GM21381 (cell line): ENCODE measurements at regions not wholly inside any gene's neighbourhood (a gene's known extent, or its start where the extent isn't known, plus 50 kb on each side); places are given as distances from the start of the nearest gene placed in this dataset.

Experiments
- ATAC-seq: cut with Tn5 transposase; IDR thresholded peaks from one replicate; pipeline ENCODE4 v1.9.1; 2021; ENCODE audit warnings: mild to moderate bottlenecking, moderate library complexity; ENCODE audit not compliant: unreplicated experiment

DNA sequence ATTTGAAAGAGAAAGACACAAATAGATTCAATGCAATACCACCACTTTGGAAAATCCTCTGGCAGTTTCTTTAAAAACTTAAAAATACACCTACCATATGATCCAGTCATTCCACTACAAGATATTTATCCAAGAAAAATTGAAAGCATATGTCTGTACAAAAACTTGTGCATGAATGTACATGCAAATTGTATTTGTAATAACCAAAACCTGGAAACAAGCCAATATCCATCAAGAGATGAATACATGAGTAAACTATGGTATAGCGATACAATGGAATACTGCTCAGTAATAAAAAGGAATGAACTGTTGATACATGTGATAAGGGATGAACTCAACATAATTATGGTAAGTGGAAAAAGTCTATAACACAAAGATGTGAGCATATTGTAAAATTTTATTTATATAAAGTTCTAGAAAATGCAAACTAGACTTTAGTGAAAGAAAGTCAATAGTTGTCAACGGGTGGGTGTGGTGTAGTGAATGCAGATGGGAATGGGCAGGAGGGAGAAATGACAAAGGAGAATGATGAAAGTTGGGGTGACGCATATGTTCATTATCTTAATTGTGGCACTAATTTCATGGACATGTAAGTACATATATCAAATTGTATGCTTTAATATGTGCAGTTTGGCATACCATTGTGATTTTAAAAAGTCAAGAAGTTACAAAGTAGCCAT is 347.5 kb downstream of the SAMD5 start:
- no peak for ATAC-seq

DNA sequence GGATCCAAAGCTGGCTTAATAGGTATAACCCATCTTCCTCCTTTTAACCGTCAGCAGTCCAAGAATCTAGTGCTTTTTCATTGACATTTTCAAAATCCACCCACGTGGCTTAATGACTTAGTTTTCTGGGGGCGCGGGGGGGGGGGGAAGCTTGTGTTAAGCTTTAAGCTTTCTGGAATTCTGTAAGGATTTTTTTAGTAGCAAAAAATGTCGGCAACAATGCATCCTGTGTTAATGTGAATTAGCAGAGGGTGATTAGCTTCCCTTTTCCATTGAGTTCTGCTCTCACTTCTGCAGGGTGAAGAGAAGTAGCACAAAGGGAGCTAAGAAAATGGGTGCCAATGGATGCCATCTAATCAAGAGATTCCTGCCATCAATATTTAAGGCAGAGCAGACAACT is 348.2 kb downstream of the SAMD5 start:
- ATAC-seq, result no peak

DNA sequence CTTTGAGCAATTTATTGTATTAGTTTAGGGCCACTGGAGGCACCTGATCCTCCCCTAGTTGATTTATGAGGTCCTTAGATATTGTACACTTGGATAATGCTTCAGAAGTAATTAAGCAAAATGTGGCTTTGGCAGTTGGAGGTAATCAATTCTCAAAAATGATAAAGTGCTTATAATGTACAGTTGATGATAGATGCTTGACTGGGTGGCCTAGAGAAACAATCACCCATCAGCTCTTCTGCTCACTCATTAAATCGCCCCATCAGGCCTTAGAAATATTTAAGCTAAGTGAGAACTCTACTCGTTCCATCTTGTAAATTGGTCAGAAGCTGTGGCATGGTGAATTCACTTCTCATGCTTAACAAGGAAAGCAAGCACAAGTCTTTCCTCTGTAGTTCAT is 349.9 kb downstream of the SAMD5 start:
- ATAC-seq, result no peak

DNA sequence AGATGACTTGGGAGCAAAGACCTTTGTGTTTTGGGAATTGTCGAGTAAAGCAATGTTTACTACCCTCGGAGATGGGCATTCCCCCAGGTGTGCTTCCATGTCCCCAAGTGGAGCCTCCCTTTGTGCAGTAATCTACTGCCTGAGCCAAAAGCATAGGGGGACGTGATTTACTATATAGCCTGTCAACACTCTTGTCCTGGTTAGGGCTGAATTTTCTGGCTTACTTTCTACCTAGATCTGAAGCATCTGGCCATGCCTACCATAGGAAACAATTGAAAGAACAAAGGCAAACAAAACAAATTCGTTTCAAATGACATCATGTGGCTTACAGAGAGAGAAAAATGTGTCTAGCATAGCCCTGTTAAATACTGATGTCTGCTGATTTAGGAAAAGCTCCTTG is 350.6 kb downstream of the SAMD5 start:
- no peak for ATAC-seq

DNA sequence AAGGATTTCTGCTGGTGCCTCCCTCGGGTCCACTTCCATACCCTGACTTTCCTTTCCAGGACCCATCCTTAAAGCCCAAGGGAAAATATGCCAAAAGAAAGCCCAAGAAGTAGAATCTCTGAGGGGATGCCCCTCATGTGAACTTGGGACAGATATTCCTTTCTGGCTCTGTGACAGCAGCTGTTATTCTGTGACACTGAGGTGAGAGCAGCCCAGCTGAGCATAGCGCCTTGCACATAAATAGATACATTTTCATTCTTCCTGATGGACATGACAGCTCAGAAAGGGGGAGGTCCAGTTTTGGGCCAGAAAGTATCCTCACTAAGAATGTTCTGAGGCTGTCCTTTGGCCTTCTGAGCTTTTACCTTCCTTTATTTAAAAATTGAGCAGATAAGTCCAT is 353.2 kb downstream of the SAMD5 start:
- ATAC-seq, result no peak

DNA sequence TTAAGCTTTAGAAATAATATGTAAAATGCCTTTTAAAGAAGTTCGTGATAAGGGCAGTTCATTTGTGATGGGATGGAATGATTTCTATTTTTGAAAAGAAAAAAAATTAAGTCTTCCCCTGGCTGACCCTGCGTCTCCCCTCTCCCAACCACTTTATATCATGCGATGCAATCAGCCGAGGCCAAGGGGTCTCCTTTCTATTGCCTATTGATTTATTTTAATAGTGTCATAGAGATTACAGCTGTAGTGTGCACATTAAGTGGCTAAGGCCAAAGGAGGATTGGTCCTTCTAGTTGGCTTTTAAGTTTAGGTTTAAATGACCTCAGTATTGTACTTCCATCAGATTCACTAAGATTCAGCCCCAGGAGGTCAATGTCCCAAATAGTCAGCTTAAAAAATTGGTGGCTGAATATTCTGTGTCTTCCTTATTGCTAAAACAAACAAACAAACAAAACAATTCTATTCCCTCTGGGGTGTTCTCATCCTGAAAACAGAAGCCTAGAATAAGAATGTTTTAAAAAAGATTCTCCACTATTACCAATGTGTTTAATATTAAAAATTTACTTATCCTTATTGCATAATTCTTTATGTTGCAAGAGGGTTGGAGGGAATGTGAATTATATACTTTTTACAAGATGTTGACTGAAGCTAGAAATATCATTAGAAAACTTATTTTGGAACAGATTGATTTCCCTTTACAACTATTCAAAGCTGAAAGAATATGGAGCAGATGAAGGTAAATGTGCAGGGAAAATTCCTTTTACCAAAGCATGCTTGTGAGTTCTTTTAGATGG is 359.1 kb downstream of the SAMD5 start:
- ATAC-seq, result no peak

DNA sequence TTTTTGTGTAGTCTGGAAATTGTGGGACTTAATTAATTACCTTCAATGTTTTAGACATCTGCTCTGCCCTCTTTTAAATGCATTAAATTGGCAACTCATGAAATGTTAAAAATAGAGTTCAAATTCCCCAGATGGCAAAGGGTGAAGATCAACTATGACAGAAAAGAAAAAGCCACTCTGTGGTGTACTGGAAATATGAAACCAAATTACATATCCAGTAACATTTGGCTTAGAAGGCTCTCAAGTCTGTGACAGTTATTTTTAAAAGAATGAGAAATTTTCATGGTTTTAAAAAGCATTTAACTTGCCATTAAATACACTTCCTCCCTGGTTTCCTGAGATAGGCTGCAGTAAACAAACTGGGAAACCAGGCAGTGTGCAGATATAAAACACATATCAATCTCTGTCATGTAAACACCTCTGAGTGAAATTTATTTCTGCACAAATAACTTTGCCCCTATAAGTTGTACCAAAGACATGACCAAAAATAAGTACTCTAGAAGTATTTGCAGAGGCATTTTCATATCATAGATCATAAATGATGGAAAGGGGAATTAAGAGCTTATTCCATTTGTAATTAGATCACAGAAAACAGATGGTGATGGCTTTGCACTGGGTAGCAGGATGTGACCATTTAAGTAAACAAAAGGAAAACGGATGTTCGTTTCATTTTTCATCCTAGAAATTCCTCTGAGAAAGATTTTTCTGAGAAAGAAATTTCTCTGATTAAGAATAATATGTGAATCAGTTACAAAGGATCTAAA is 360.1 kb downstream of the SAMD5 start:
- no peak for ATAC-seq

DNA sequence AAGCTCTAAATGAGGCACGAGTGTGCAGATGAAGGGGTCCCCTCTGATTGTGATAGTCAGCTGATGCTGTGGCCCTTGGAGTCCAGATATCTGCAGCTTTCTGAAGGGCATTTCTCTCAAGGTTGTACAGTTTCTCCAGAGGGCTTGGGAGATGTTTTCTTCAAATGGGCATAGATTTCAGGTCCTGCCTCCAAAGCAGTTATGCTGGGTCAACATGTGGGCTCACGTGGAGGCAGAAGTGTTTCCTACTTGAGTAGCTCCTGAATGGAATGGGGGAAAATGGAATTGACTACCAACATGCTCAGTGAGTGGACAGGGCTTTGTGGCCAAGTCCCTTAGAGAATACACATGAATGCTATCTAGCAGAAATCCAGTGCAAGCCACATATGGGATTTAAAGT is 360.7 kb downstream of the SAMD5 start:
- no peak for ATAC-seq

DNA sequence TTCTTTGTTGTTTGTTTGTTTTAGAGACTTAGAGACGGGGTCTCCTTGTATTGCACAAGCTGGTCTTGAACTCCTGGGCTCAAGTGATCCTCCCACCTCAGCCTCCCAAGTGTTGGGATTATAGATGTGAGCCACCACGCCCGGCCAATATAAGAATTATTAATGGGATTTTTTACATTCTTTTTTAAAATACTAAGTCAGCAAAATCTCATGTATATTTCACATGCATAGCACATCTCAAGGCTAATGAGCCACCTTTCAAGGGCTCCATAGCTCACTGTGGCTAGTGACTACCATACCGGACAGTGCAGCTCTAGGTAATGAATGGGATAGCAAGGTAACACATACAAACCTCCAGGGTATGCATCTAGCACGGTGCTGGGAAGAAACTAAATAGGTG is 361.4 kb downstream of the SAMD5 start:
- ATAC-seq, result no peak

DNA sequence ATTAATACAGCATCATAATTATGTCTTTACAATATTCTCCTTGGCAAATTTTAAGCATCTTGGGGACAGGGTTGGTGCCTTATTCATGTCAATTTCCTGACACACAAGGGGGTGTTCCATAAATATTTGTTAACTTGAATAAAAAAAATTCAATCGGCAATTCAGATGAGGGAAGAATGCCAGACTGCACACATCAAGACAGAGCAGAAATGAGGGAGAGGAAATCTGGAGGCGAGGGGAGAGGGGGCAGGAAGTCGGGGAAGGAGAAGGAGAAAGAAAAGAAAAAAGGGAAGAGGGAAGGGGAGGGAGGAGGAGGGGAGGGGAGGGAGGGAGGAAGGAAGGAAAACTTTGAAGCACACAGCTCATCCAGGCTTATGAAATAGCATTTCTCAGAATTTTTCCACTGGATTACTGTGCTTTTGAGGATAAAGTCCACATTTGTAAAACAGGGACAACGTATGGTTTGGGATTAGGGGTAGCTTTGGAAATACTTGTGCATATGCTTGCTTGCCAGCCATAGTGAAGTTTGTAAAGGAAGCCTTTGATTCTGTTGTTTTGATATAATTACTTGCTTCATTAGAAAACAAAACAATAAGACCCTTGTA is 362.1 kb downstream of the SAMD5 start:
- no peak for ATAC-seq

DNA sequence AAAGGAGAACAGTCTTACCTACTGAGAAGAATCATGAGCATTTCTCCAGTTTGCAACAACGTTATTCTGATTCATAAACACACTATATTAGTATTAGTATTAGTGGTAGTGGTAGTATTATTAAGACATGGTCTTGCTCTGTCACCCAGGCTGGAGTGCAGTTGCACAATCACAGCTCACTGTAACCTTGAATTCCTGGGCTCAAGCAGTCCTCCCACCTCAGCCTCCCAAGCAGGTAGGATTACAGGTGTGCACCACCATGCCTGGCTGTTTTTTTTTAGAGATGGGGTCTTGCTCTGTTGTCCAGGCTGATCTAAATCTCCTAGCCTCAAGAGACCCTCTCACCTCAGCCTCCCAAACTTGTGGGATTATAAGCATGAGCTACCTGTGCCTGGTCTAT is 363.5 kb downstream of the SAMD5 start:
- ATAC-seq, result no peak

DNA sequence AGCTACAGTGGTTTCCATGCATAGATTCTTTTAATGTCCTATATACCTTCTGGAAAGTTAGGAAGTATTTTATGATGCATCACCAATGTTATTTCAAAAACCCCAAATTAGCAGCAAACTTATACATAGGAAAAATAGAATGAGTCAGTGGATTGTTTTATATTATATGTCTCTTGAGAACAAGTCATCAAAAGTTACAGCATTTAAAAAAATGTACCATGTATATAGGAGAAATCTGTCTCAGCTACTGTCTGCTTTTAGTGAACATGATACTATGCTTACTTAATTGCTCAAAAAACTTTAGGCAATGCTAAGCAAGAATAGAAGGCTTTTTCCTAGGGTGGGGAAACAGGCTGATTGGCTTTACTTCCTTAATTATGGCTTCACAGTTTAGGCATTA is 365.3 kb downstream of the SAMD5 start:
- ATAC-seq, result no peak

DNA sequence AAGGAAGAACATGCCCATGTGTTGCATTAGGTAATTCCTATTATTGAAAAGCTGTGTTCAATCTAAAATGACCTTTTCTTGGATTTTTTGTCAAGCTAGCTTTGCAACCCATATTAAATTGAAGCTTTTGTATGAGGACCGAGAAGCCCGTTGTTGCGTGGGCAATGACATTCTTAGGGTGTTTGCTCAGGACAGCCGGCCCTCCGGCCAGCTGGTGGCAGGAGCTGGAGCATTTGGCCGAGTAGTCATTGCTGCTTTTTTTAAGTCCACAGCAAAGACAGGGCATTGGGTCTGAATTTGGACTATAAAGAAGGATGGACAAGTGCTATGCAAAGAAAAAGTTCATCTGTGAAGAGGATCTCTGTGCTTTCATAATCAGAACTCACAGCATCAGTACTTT is 365.8 kb downstream of the SAMD5 start:
- ATAC-seq, result no peak

DNA sequence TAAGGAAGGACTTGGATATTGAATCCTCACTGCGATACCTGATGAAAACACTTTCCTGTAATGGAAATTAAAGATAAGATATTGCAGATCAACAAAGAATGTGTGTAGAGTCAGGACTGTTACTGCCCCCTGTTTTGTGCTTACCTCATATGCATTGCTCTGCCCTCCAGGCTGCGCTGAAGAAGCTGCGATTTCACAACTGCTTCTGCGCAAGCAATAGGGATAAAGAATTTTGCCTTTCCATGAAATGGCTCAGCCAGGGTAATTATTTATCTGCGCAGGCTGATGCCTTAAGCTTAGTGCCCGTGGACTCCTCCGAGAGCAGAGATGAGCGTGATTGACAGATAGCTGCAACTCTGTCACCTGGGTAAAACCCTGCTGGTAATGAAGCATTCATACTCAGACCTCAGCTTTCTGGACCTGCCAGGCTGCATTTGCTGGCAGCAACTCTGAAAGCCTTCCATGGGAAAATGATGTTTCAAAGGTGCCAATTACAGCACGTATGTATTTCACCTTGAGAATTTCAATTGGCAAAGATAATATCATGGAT is 370.6 kb downstream of the SAMD5 start:
- no peak for ATAC-seq

DNA sequence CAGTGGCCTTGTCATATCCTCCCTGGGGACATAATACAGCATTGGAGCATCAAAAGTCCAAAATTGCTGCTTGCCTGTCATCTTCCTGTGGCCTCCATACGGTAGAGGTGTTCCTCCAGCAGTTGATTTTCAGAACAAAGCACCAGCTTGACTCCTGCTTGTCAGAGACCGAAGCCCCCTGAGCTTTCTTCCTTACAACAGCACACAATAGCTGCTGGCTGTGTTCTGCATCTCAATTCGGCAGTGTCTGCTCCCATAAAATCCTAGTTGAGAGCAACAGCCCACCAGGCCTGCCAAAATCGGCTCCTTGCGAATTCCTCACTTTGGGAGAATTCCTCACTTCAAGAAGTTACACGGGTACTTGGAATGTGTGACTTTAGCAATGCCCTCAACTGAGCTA is 372.9 kb downstream of the SAMD5 start:
- no peak for ATAC-seq

DNA sequence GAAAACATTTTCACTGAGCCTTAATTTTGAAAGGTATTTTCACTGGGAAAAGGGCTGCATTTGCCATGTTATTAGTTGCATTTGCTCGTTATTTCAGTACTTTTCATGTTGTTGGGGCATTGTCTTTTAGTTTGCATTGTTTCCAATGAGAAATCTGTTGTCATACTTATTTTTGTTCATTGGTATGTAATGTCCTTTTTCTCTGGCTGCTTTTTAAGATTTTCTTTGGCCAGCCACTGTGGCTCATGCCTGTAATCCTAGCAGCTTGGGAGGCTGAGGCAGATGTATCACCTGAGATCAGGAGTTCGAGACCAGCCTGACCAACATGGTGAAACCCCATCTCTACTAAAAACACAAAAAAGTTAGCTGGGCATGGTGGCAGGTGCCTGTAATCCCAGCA is 379.9 kb downstream of the SAMD5 start:
- ATAC-seq, result no peak

DNA sequence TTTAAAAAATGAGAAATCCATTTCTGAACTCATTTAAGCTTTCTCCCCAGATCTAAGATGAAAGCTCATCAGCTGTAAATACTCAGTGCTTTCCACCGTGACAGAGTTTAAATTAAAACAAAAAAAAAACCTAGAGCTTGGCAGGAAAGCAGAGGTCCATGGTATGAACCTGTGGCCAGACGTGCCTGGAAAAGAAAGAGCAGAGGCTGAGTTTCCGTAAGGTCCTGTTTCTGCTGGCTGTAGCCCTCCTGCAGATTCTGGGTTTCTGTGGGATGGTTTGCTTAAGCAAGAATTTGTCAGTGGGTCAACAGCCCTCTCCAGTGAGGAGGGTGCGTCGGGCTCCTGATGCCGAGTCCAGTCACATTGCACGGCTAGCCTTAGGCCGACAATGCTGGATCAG is 383.2 kb downstream of the SAMD5 start:
- ATAC-seq, result no peak

DNA sequence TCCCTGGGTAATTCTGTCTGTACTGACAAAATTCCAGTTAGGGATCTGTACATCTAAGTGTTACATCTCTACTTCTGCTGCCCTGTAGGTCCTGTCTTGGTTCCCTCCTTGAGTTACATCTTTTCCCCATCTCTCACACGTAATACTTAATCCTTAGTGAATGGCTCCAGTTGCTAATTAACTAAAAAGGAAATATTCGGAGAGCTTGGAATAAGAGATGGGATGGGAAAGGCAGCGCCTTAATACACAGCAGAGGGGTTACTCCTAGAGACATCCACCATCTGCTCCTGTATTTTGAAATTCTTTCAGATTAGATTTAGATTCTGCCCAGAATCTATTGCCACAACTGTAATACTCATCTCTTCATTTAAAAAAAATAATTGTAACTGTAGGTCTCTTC is 384.0 kb downstream of the SAMD5 start:
- ATAC-seq, result no peak

DNA sequence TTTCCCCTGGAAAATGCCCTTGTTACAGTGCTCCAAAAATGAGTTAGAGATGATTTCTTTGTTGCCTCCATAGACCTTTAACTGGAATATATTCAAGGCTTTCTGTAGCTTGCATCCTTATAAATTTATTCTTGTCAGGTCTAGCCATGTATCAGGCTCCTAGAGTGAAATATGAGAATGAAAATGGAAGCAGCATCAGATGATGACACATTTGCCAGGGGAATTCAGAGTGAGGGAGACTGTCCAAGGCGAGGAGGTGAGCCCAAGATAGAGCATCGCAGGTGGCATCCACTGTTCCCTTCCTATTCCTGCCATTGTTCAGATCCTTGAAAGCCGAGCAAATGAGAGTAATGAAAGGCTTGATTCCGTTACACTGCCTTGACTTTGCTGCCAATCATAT is 386.8 kb downstream of the SAMD5 start:
- no peak for ATAC-seq

DNA sequence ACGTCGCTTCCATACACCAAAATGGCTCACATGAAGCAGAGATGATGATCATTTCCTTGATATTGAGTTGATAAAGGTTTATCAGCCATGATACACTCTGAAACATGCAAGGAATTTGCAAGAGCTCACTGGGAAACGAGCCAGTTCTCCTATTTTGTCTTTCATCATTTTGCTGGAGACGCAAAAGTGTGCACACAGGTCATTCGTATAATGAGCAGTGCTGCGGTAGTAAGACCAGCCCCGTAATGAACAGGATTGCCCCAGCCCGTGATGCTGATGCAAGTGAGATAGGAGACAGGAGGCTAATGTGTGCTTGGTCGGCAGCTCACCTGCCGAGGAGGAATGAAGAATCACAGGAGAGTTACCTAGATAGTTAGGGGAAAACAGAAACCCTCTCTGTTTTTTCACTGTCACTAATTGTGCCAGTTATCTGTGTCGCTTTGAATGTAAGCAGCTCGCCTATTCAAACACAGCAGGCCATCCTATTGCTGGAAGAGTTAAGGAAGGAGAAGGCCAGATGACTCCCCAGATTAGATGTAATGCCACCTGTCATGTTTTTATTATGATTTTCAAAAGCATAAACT is 391.8 kb downstream of the SAMD5 start:
- ATAC-seq, result no peak

DNA sequence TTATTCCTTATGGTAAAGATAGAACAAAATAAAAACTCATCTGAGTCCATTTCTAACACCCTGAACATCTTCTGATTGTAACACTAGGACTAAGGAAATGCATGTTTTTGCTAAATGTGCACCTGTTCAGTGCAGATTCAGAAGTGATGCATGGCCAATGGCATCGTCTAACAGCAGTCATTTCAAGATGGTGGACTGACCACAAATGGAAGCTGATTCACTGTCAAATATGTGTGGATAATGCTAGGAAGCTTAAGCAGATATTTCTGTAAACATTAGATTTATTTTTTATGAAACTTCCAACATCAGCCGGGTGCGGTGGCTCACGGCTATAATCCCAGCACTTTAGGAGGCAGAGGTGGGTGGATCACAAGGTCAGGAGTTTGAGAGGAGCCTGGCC is 394.8 kb downstream of the SAMD5 start:
- no peak for ATAC-seq
